ENCODE measurements at regions not wholly inside any gene's neighbourhood (a gene's known extent, or its start where the extent isn't known, plus 50 kb on each side); places are given as distances from the start of the nearest gene placed in this dataset.

GRCh38 chr4:160141206-160141605, 1038.3 kb downstream of the RAPGEF2 start:
- Histone ChIP-seq H3K4me3 (ENCODE audit: low read length) (no peak overlapping the region), H3K9ac (ENCODE audit: low read length) (no peak overlapping the region), H3K9me3 (ENCODE audit: control insufficient read depth, low read depth, low read length) (no peaks in the 10 kb centered on the region), H3K27me3 (ENCODE audit: control insufficient read depth, insufficient read depth, low read length) (no peaks in the 10 kb centered on the region), H3K4me1 (ENCODE audit: control insufficient read depth, low read depth, low read length) (peaks cover 7% of the 10 kb centered on the region), H3K36me3 (ENCODE audit: control insufficient read depth, low read depth, low read length) (no peaks in the 10 kb centered on the region), H3K27ac (ENCODE audit: low read length) (no peak overlapping the region)

GRCh38 chr4:160142579-160142978, 1039.7 kb downstream of the RAPGEF2 start:
- H3K9ac ChIP-seq (ENCODE audit: low read length): no peak overlapping the region
- no peak overlapping the region for H3K4me3 ChIP-seq (ENCODE audit: low read length)

GRCh38 chr4:160143574-160143973, 1040.7 kb downstream of the RAPGEF2 start:
- no peaks in the 10 kb centered on the region for H3K36me3 ChIP-seq (ENCODE audit: control insufficient read depth, low read depth, low read length)
- no peak overlapping the region for H3K9ac ChIP-seq (ENCODE audit: low read length)
- no peak overlapping the region for H3K27ac ChIP-seq (ENCODE audit: low read length)
- peaks cover 7% of the 10 kb centered on the region for H3K4me1 ChIP-seq (ENCODE audit: control insufficient read depth, low read depth, low read length)
- no peaks in the 10 kb centered on the region for H3K27me3 ChIP-seq (ENCODE audit: control insufficient read depth, insufficient read depth, low read length)
- H3K9me3 ChIP-seq (ENCODE audit: control insufficient read depth, low read depth, low read length): no peaks in the 10 kb centered on the region
- H3K4me3 ChIP-seq (ENCODE audit: low read length): no peak overlapping the region

More at GRCh38 chr4:160142579-160142978, 1039.7 kb downstream of the RAPGEF2 start:
- no peaks in the 10 kb centered on the region for H3K27me3 ChIP-seq (ENCODE audit: control insufficient read depth, insufficient read depth, low read length)
- H3K9me3 ChIP-seq (ENCODE audit: control insufficient read depth, low read depth, low read length): no peaks in the 10 kb centered on the region
- peaks cover 7% of the 10 kb centered on the region for H3K4me1 ChIP-seq (ENCODE audit: control insufficient read depth, low read depth, low read length)
- H3K36me3 ChIP-seq (ENCODE audit: control insufficient read depth, low read depth, low read length): no peaks in the 10 kb centered on the region
- H3K27ac ChIP-seq (ENCODE audit: low read length): no peak overlapping the region

- Histone ChIP-seq H3K27me3 (ENCODE audit: control insufficient read depth, insufficient read depth, low read length) (no peaks in the 10 kb centered on the region), H3K4me3 (ENCODE audit: low read length) (no peak overlapping the region), H3K9me3 (ENCODE audit: control insufficient read depth, low read depth, low read length) (peaks cover 9% of the 10 kb centered on the region), H3K36me3 (ENCODE audit: control insufficient read depth, low read depth, low read length) (no peaks in the 10 kb centered on the region), H3K4me1 (ENCODE audit: control insufficient read depth, low read depth, low read length) (no peaks in the 10 kb centered on the region), H3K27ac (ENCODE audit: low read length) (no peak overlapping the region), H3K9ac (ENCODE audit: low read length) (no peak overlapping the region)
These were observed 1056.6 kb downstream of the RAPGEF2 start for GRCh38 chr4:160159457-160159856.

- H3K9ac ChIP-seq (ENCODE audit: low read length): no peak overlapping the region
- no peak overlapping the region for H3K4me3 ChIP-seq (ENCODE audit: low read length)
- H3K4me1 ChIP-seq (ENCODE audit: control insufficient read depth, low read depth, low read length): no peaks in the 10 kb centered on the region
- no peaks in the 10 kb centered on the region for H3K36me3 ChIP-seq (ENCODE audit: control insufficient read depth, low read depth, low read length)
- H3K27me3 ChIP-seq (ENCODE audit: control insufficient read depth, insufficient read depth, low read length): no peaks in the 10 kb centered on the region
- no peak overlapping the region for H3K27ac ChIP-seq (ENCODE audit: low read length)
- peaks cover 9% of the 10 kb centered on the region for H3K9me3 ChIP-seq (ENCODE audit: control insufficient read depth, low read depth, low read length)
These were observed 1058.1 kb downstream of the RAPGEF2 start for GRCh38 chr4:160161026-160161425.

GRCh38 chr4:160175064-160175643, 1072.3 kb downstream of the RAPGEF2 start:
- H3K4me1 ChIP-seq (ENCODE audit: control insufficient read depth, low read depth, low read length): no peaks in the 10 kb centered on the region
- no peaks in the 10 kb centered on the region for H3K27me3 ChIP-seq (ENCODE audit: control insufficient read depth, insufficient read depth, low read length)
- no peaks in the 10 kb centered on the region for H3K36me3 ChIP-seq (ENCODE audit: control insufficient read depth, low read depth, low read length)

GRCh38 chr4:160180211-160180610, 1077.3 kb downstream of the RAPGEF2 start:
- H3K9me3 ChIP-seq (ENCODE audit: control insufficient read depth, low read depth, low read length): no peaks in the 10 kb centered on the region
- no peak overlapping the region for H3K9ac ChIP-seq (ENCODE audit: low read length)

More at GRCh38 chr4:160175064-160175643, 1072.3 kb downstream of the RAPGEF2 start:
- Histone ChIP-seq H3K27ac (ENCODE audit: low read length) (no peak overlapping the region), H3K4me3 (ENCODE audit: low read length) (no peak overlapping the region), H3K9me3 (ENCODE audit: control insufficient read depth, low read depth, low read length) (no peaks in the 10 kb centered on the region), H3K9ac (ENCODE audit: low read length) (no peak overlapping the region)

GRCh38 chr4:160182727-160183126, 1079.8 kb downstream of the RAPGEF2 start:
- Histone ChIP-seq H3K36me3 (ENCODE audit: control insufficient read depth, low read depth, low read length) (no peaks in the 10 kb centered on the region), H3K4me1 (ENCODE audit: control insufficient read depth, low read depth, low read length) (no peaks in the 10 kb centered on the region), H3K4me3 (ENCODE audit: low read length) (no peak overlapping the region), H3K9ac (ENCODE audit: low read length) (no peak overlapping the region), H3K27me3 (ENCODE audit: control insufficient read depth, insufficient read depth, low read length) (no peaks in the 10 kb centered on the region), H3K9me3 (ENCODE audit: control insufficient read depth, low read depth, low read length) (no peaks in the 10 kb centered on the region), H3K27ac (ENCODE audit: low read length) (no peak overlapping the region)

More at GRCh38 chr4:160180211-160180610, 1077.3 kb downstream of the RAPGEF2 start:
- Histone ChIP-seq H3K27me3 (ENCODE audit: control insufficient read depth, insufficient read depth, low read length) (no peaks in the 10 kb centered on the region), H3K27ac (ENCODE audit: low read length) (no peak overlapping the region), H3K4me1 (ENCODE audit: control insufficient read depth, low read depth, low read length) (no peaks in the 10 kb centered on the region), H3K4me3 (ENCODE audit: low read length) (no peak overlapping the region), H3K36me3 (ENCODE audit: control insufficient read depth, low read depth, low read length) (no peaks in the 10 kb centered on the region)

- Histone ChIP-seq H3K27me3 (ENCODE audit: control insufficient read depth, insufficient read depth, low read length) (no peaks in the 10 kb centered on the region), H3K27ac (ENCODE audit: low read length) (no peak overlapping the region), H3K4me1 (ENCODE audit: control insufficient read depth, low read depth, low read length) (no peaks in the 10 kb centered on the region), H3K9me3 (ENCODE audit: control insufficient read depth, low read depth, low read length) (no peaks in the 10 kb centered on the region), H3K36me3 (ENCODE audit: control insufficient read depth, low read depth, low read length) (no peaks in the 10 kb centered on the region), H3K4me3 (ENCODE audit: low read length) (no peak overlapping the region), H3K9ac (ENCODE audit: low read length) (no peak overlapping the region)
These were observed 1082.0 kb downstream of the RAPGEF2 start for GRCh38 chr4:160184884-160185283.

GRCh38 chr4:160193787-160194186, 1090.9 kb downstream of the RAPGEF2 start:
- no peak overlapping the region for H3K9ac ChIP-seq (ENCODE audit: low read length)
- H3K4me1 ChIP-seq (ENCODE audit: control insufficient read depth, low read depth, low read length): no peaks in the 10 kb centered on the region
- H3K4me3 ChIP-seq (ENCODE audit: low read length): no peak overlapping the region
- no peak overlapping the region for H3K27ac ChIP-seq (ENCODE audit: low read length)
- no peaks in the 10 kb centered on the region for H3K27me3 ChIP-seq (ENCODE audit: control insufficient read depth, insufficient read depth, low read length)
- no peaks in the 10 kb centered on the region for H3K36me3 ChIP-seq (ENCODE audit: control insufficient read depth, low read depth, low read length)
- H3K9me3 ChIP-seq (ENCODE audit: control insufficient read depth, low read depth, low read length): no peaks in the 10 kb centered on the region

- Histone ChIP-seq H3K4me1 (ENCODE audit: control insufficient read depth, low read depth, low read length) (no peaks in the 10 kb centered on the region), H3K27ac (ENCODE audit: low read length) (no peak overlapping the region), H3K9me3 (ENCODE audit: control insufficient read depth, low read depth, low read length) (peaks cover 1% of the 10 kb centered on the region), H3K4me3 (ENCODE audit: low read length) (no peak overlapping the region), H3K27me3 (ENCODE audit: control insufficient read depth, insufficient read depth, low read length) (no peaks in the 10 kb centered on the region), H3K36me3 (ENCODE audit: control insufficient read depth, low read depth, low read length) (no peaks in the 10 kb centered on the region), H3K9ac (ENCODE audit: low read length) (no peak overlapping the region)
These were observed 1091.8 kb downstream of the RAPGEF2 start for GRCh38 chr4:160194716-160195115.

- Histone ChIP-seq H3K4me3 (ENCODE audit: low read length) (no peak overlapping the region), H3K27ac (ENCODE audit: low read length) (no peak overlapping the region), H3K4me1 (ENCODE audit: control insufficient read depth, low read depth, low read length) (peaks cover 8% of the 10 kb centered on the region), H3K36me3 (ENCODE audit: control insufficient read depth, low read depth, low read length) (no peaks in the 10 kb centered on the region), H3K27me3 (ENCODE audit: control insufficient read depth, insufficient read depth, low read length) (no peaks in the 10 kb centered on the region), H3K9ac (ENCODE audit: low read length) (no peak overlapping the region), H3K9me3 (ENCODE audit: control insufficient read depth, low read depth, low read length) (peaks cover 4% of the 10 kb centered on the region)
These were observed 1099.9 kb downstream of the RAPGEF2 start for GRCh38 chr4:160202802-160203201.

Data from iPS-18a (cell line).